Right lobe of liver (tissue), 6 donors: ENCODE measurements at regions not wholly inside any gene's neighbourhood (a gene's known extent, or its start where the extent isn't known, plus 50 kb on each side); places are given as distances from the start of the nearest gene placed in this dataset.

Experiments
- ATAC-seq, 4 donors: fragments of 200-7000 bp; cut with Tn5 transposase; one replicate each; pipeline ENCODE4 v1.9.1; 2020; ENCODE audit warnings: mild to moderate bottlenecking in 4 of 4, moderate library complexity in 4 of 4
- DNase-seq, 3 donors: peaks; one replicate each; pipeline ENCODE4 v3.0.0-alpha.2; 2020
- H3K27ac ChIP-seq, 3 donors: fragments of 200-600 bp; one replicate each; pipeline ENCODE4 v1.8.0; 2022
- H3K27me3 ChIP-seq, 2 donors: fragments of 200-600 bp; one replicate each; pipeline ENCODE4 v1.8.0; 2022
- H3K36me3 ChIP-seq, 4 donors: fragments of 200-600 bp; sonication (generic) in 1 of 4; one replicate each; pipeline versions ENCODE4 v1.5.1 to v1.8.0; 2017 to 2022; ENCODE audit warnings: control low read depth in 1 of 4
- H3K4me1 ChIP-seq, 4 donors: fragments of 200-600 bp; sonication (generic) in 1 of 4; one replicate each; pipeline versions ENCODE4 v1.5.1 to v1.8.0; 2017 to 2022; ENCODE audit warnings: control low read depth in 1 of 4
- H3K4me3 ChIP-seq, 3 donors: fragments of 200-600 bp; one replicate each; pipeline ENCODE4 v1.8.0; 2022
- H3K9me3 ChIP-seq, 4 donors: fragments of 200-600 bp; sonication (generic) in 1 of 4; one replicate each; pipeline versions ENCODE4 v1.5.1 to v1.8.0; 2017 to 2022; ENCODE audit warnings: control low read depth in 1 of 4
- POLR2A ChIP-seq: fragments of 450-650 bp; IDR thresholded peaks from one replicate; pipeline ENCODE4 v1.6.1; 2017; ENCODE audit warnings: antibody characterized with exemption, mild to moderate bottlenecking
- WGBS: methylation state at CpG from one replicate; pipeline ENCODE4 v1.1.6; 2018; ENCODE audit warnings: low coverage, low lambda C conversion rate; ENCODE audit not compliant: insufficient coverage; ENCODE audit errors: missing lambda C conversion rate; 5-methylcytosine and 5-hydroxymethylcytosine counted together
- intact Hi-C, 2 donors: fragments of 100-400 bp; cut with DNase I; formaldehyde crosslinking; loops; one replicate each; pipeline versions ENCODE4 v1.11.2 to v1.14.1; 2022
- TF ChIP-seq, protein P1 (sequence below), 4 donors: fragments of 200-600 bp in 3 of 4; fragments of 450-650 bp in 1 of 4; IDR thresholded peaks; one replicate each; pipeline versions ENCODE4 v1.5.1 to v1.8.0; 2016 to 2022; ENCODE audit warnings: antibody characterized with exemption in 4 of 4, mild to moderate bottlenecking in 2 of 4
- donor health status: DM: no; HTN: yes; CAD: no.
- donor health status: DM: no; HTN: no; CAD: no.
- donor health status: DM: no; HTN: no; CAD: no.
- donor health status: DM: no; HTN: yes; CAD: no.
- donor health status: DM: no; HTN: yes; CAD: no.

DNA sequence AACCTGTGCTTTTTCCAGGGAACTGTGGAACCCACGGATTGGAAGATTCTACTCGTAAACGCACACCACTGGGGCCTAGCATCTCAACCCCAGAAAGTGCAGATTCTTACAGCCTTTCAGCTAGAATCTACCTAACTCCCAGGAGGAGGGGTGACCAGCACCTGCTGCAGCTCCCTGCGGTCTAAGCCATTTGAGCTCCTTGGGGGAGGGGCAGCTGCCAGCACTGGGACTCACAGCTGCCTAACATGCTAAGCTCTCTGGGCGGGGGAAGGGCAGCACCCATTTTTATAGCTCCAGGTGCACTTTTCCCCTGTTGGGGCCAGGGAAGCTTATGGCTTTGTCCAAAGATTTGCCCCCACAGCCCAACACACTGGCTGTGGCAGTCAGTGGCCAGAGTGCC, 595.7 kb upstream of the EPHA5 start:
- Histone ChIP-seq H3K9me3 (no peaks in the 10 kb centered on the region), H3K4me1 (no peaks in the 10 kb centered on the region), H3K36me3 (no peaks in the 10 kb centered on the region), H3K27me3 (no peaks in the 10 kb centered on the region), H3K27ac (no peak overlapping the region), H3K4me3 (no peak overlapping the region)
- TF ChIP-seq POLR2A = no peak
- TF ChIP-seq, protein P1, sequence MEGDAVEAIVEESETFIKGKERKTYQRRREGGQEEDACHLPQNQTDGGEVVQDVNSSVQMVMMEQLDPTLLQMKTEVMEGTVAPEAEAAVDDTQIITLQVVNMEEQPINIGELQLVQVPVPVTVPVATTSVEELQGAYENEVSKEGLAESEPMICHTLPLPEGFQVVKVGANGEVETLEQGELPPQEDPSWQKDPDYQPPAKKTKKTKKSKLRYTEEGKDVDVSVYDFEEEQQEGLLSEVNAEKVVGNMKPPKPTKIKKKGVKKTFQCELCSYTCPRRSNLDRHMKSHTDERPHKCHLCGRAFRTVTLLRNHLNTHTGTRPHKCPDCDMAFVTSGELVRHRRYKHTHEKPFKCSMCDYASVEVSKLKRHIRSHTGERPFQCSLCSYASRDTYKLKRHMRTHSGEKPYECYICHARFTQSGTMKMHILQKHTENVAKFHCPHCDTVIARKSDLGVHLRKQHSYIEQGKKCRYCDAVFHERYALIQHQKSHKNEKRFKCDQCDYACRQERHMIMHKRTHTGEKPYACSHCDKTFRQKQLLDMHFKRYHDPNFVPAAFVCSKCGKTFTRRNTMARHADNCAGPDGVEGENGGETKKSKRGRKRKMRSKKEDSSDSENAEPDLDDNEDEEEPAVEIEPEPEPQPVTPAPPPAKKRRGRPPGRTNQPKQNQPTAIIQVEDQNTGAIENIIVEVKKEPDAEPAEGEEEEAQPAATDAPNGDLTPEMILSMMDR (IDR thresholded peaks at IDR 0.05) = no peak
- no CpG with 5 or more reads among the region's 5 CpGs for WGBS
- DNase-seq (no peak), ATAC-seq (no peak)
- intact Hi-C loops = no loop called here

DNA sequence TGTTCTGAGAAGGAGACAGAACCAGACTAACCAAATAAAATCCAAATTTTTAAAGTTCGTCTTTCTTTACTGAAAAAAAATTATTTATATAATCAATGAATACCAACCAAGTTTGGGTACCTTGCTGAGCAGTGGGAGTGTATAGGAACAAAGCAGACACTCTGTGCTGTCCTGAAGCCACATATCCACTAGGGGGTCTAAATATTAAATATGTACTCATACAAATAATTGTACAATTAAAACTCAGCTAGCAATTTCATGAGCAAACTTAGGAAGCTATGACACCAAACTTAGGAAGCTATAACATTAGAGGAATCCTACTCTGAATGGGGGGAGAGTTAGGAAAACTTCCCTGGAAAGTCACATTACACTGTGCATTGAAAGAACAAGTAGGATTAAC, 582.0 kb upstream of the EPHA5 start:
- intact Hi-C loops = no loop called here
- no peak overlapping the region for H3K27ac ChIP-seq
- no peak overlapping the region for H3K4me3 ChIP-seq
- 34% methylated on average over 1 of the region's 1 CpG for WGBS
- H3K27me3 ChIP-seq = no peaks in the 10 kb centered on the region
- ATAC-seq = no peak
- H3K9me3 ChIP-seq = no peaks in the 10 kb centered on the region
- no peak for TF ChIP-seq POLR2A
- TF ChIP-seq, protein P1 (IDR thresholded peaks at IDR 0.05) = no peak
- H3K4me1 ChIP-seq = no peaks in the 10 kb centered on the region
- no peak for DNase-seq
- H3K36me3 ChIP-seq = no peaks in the 10 kb centered on the region

DNA sequence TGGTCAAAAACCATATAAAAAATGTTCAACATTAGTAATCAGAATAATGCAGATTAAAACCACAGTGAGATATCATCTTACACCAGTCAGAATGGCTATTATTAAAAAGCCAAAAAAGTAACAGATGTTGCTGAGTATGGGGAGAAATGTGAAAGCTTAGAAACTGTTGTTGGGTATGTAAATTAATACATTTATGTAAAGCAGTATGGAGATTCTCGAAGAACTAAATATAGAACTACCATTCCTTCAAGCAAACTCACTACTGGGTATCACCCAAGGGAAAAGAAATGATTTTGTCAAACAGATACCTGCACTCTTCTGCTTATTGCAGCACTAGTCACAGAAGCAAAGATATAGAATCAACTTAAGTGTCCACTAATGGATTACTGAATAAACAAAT, 576.4 kb upstream of the EPHA5 start:
- intact Hi-C loops = no loop called here
- H3K9me3 ChIP-seq = no peaks in the 10 kb centered on the region
- no peaks in the 10 kb centered on the region for H3K4me1 ChIP-seq
- ATAC-seq (no peak), DNase-seq (no peak)
- no peaks in the 10 kb centered on the region for H3K27me3 ChIP-seq
- 0% methylated on average over 1 of the region's 1 CpG for WGBS
- no peak overlapping the region for H3K27ac ChIP-seq
- H3K36me3 ChIP-seq = no peaks in the 10 kb centered on the region
- TF ChIP-seq, protein P1 (IDR thresholded peaks at IDR 0.05) = no peak
- no peak for TF ChIP-seq POLR2A
- H3K4me3 ChIP-seq = no peak overlapping the region

DNA sequence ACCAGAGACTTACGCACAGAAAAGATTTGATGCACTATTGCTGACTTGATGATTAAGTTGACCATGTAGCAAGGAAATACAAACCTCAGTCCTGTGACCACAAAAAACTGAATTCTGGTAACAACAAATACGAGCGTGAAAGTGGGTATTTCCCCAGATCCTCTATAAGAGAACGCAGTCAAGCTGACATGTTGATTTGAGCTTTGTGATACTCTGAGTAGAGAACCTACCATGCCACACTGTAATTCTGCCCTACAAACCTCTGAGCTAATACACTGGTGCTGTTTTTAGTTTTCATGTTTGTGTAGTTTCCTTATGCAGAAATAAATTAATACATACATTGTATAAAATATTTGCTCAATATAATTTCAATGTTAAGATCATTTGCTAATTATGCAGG, 565.6 kb upstream of the EPHA5 start:
- TF ChIP-seq, protein P1 (IDR thresholded peaks at IDR 0.05) = no peak
- no peak for TF ChIP-seq POLR2A
- Histone ChIP-seq H3K27ac (no peak overlapping the region), H3K9me3 (no peaks in the 10 kb centered on the region), H3K4me3 (no peak overlapping the region), H3K4me1 (no peaks in the 10 kb centered on the region), H3K27me3 (no peaks in the 10 kb centered on the region), H3K36me3 (no peaks in the 10 kb centered on the region)
- intact Hi-C loops = no loop called here
- DNase-seq (no peak), ATAC-seq (no peak)
- 76% methylated on average over 4 of the region's 4 CpGs for WGBS

DNA sequence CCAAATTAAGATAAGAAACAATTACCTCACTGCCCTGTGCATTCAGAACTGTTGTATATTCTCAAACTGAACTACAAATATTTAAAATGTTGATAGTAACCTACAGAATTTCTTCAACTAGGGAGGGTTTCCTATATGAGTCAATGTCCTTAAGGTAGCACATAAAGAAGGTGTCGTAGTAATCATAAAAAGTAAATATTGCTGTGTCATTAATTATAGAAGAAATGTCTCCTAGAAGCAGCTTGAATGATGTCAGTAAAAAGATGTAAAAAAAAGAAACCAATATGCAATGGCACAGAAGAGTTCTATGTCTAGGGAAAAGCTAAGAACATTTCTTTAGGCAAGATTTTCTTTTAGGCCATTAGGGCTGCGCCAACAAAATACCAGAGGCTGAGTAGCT, 559.6 kb upstream of the EPHA5 start:
- ATAC-seq (no peak), DNase-seq (no peak)
- H3K36me3 ChIP-seq = no peaks in the 10 kb centered on the region
- TF ChIP-seq POLR2A = no peak
- TF ChIP-seq, protein P1 (IDR thresholded peaks at IDR 0.05) = no peak
- no peaks in the 10 kb centered on the region for H3K9me3 ChIP-seq
- H3K27ac ChIP-seq = no peak overlapping the region
- no peaks in the 10 kb centered on the region for H3K27me3 ChIP-seq
- no peaks in the 10 kb centered on the region for H3K4me1 ChIP-seq
- no peak overlapping the region for H3K4me3 ChIP-seq
- WGBS = 37% methylated on average over 2 of the region's 2 CpGs
- intact Hi-C loops = no loop called here
